Activated T-cell treated with anti-CD3 and anti-CD28 coated beads, Interleukin-2, amount 50 U/mL, for 48 hours (primary cell): ENCODE measurements at regions not wholly inside any gene's neighbourhood (a gene's known extent, or its start where the extent isn't known, plus 50 kb on each side); places are given as distances from the start of the nearest gene placed in this dataset.

ENCODE experiments used
- DNase-seq, 2 experiments: peaks; one replicate each; pipeline ENCODE4 v3.0.0-alpha.2; 2020

DNA sequence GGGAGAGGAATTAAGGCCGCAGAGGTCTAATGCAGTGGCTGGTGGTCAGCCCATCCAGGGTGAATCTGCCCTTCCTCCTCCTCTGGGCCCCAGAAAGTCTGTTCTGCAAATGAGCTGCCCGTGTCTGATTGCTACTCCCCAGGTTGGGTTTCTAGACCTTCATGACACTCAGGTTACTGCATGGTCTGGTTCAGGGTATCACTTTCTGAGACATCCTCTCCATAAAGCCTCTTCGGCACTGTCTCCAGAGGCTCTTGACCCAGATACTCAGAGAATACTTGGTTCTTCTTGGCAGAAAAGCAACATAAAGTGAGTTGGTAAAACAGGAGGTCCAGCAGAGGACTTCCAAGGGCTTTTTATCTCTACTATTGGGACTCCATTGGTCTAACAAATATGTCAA is 62.5 kb upstream of the GDNF start:
- no peak for DNase-seq

DNA sequence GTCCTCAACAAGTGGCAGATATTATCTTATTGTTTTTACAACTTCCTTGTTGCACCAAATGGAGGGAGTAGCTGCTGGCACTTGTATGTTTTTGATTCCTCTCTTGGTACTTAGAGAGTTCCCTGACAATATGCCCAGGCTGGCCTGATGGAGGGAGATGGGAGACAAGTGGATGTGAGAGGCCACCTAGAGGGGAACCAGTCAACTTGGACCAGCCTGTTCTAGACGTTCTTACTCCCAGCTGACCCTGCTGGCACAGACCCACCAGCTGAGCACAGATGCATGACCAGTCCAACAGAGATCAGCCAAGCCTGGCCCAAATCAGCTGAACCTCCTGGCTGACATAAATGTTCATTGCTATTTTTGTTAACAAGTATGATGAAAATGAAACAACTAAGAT is 60.9 kb upstream of the GDNF start:
- DNase-seq = no peak

DNA sequence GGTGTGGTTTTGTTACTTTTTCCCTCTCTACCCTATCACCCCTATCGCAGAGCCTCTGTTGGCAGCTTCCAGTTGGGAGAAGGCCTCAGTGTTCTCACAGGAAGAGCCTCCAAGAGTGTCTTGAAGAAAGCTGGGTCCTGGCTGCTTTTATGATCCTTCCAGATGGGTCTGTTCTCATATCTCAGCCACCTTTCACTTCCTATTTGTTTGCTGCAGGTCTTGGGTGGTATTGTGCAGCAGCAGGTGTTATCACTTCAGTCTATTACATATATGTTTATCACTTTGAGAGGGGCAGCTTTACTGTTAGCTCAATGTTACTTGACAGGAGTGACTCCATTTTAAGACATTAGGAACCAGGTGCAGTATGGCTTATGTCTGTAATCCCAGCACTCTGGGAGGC is 59.2 kb upstream of the GDNF start:
- no peak for DNase-seq

DNA sequence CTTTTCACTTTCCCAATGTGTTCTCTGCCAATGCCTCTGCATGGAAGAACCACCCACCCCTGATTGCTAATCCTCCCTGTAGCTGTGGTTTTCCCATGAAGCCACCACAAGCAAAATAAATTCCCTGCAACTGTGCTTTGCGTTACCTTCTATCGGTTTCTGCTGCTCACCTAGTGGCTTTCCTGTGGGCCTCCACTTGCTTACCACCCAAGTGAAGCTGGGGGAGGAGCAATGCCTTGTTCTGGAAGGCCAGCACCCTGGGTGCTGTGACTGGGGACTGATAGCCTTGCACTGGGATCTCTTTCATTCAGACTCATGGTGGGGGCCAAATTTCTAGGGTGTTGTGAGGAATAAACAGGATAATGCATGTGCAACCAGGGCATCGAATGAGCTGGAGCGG is 56.3 kb upstream of the GDNF start:
- no peak for DNase-seq

DNA sequence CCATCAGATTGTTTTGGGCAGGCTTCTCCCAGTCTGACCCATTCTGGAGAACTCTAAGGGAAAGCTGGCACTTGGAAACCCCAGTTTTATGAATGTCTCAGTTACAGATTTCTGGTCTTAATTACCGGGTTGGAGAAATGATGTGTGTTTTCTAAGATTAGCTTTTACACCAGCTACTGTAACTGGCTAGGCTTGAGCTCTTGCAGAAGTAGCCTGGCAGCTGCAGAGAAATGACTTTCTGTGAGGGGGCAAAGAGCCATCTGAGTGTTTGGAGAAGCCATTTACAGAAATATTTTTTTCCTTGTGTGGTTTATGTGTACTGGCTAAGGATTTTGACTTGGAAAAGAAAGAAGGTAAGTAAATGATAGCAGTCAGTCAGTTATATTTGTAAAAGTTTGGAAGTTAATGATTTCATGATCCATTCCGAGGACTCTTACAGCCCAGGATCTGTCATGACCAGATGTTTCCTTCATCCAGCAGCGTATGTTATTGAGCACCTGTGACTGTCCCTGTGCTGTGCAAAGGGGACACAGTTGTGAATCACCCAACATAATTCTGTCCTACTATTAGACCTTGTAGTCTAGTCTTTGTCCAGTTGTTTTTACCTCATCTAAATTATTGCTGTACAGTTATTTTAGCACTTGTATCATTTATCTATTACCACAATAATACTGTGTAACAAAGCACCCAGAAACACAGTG is 53.7 kb upstream of the GDNF start:
- DNase-seq = no peak

DNA sequence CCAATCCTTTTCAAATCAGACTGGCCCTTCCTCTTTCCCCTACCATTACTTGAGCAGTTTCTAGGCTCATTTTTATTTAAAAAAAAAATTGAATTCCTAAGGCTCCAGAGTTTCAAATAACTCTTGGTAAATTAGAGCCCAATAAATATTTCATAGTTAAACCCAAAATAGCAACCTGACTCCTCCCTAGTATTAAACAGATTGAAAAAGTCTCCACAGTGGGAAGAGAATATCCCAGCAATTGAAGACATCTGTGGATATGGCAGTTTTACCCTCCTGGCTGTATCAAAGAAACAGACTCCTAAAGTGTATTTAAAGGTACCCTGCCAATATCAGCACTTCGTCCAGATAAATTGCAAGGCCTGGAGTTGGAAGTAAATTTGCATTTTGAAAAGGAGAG is 52.7 kb upstream of the GDNF start:
- no peak for DNase-seq

DNA sequence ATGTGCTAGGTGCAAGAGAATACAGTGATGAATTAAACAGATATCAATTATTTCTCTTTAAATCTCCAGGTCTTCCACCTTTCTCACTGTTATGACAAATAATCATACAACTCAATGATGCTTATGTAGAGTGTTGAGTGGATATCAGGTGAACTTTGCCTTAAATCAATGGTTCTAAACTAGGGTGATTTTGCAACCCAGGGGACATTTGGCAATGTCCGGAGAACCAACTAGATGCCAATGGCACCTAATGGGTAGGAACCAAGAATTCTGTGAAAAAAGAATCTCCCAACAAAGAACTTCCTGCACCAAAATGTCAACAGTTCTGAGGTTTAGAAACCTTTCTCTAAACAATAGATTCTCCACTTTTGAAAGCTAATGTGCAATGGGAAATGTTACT is 52.0 kb upstream of the GDNF start:
- DNase-seq = no peak

DNA sequence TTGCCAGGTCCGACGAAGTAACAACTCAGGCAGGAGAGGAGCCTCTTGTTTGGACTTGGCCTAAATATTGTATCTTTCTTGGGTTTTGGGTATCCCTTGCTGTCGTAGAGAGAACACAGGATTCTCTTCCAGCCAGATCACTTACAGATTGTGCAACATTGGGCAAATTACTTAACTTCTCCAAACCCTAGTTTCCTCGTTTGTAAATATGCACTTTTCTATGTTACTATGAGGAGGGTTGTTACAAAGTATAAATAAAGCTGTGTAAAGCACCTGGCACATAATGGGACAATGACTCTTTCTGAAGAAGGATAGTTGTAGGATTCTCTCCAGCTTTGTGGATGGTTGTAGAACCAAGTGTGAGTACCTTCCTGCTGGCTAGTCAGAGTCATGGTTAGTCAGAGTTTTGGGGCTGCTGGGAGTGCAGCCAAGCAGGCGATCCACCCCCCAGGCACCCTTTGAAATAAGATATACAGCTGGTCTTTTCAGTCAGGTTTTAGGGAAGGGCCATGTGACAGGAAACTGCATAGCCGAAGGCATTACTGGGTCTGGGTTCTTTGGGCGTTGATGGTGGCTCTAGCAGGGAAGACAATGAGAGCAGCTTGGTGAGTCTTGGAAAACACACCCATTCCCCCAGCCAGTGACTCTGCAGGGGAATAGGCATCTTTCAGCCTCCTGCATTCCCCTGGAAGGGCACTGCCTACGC is 49.9 kb upstream of the GDNF start:
- no peak for DNase-seq
